ENCODE measurements at regions not wholly inside any gene's neighbourhood (a gene's known extent, or its start where the extent isn't known, plus 50 kb on each side); places are given as distances from the start of the nearest gene placed in this dataset.
"Not testable (repeated sequence)": the region's sequence is repeated elsewhere in the genome, so short reads cannot be mapped to it uniquely, and the experiment has no call there.

- intact Hi-C loops (cut with DNase I), result no loop called here
- ATAC-seq (no peak), DNase-seq (ENCODE audit: low spot score) (no peak)
These were observed 1159.0 kb downstream of the RPIA start for GRCh38 chr2:89850481-89850880.

- peak; percentile 38 for ATAC-seq
- intact Hi-C loops (cut with DNase I), result no loop called here
- DNase-seq (ENCODE audit: low spot score), result no peak
These were observed 1159.6 kb downstream of the RPIA start for GRCh38 chr2:89850881-89851582.

GRCh38 chr2:89851583-89851905 is 1160.1 kb downstream of the RPIA start:
- DNase-seq (ENCODE audit: low spot score) (no peak), ATAC-seq (no peak)
- intact Hi-C loops (cut with DNase I), result no loop called here

GRCh38 chr2:89853427-89853826 is 1162.0 kb downstream of the RPIA start:
- intact Hi-C loops (cut with DNase I), result not testable (repeated sequence)

GRCh38 chr2:89855752-89856151 is 1164.3 kb downstream of the RPIA start:
- DNase-seq (ENCODE audit: low spot score); ATAC-seq; intact Hi-C loops (cut with DNase I): not testable (repeated sequence)

More at GRCh38 chr2:89853427-89853826, 1162.0 kb downstream of the RPIA start:
- DNase-seq (ENCODE audit: low spot score); ATAC-seq: not testable (repeated sequence)

- intact Hi-C loops (cut with DNase I); DNase-seq (ENCODE audit: low spot score); ATAC-seq: not testable (repeated sequence)
These were observed 1164.8 kb downstream of the RPIA start for GRCh38 chr2:89856305-89856704.

- ATAC-seq; intact Hi-C loops (cut with DNase I); DNase-seq (ENCODE audit: low spot score): not testable (repeated sequence)
These were observed 1170.7 kb downstream of the RPIA start for GRCh38 chr2:89862164-89862563.

GRCh38 chr2:89863209-89863608 is 1171.7 kb downstream of the RPIA start:
- intact Hi-C loops (cut with DNase I); ATAC-seq; DNase-seq (ENCODE audit: low spot score): not testable (repeated sequence)

GRCh38 chr2:89874810-89875595 is 1183.5 kb downstream of the RPIA start:
- ATAC-seq; intact Hi-C loops (cut with DNase I); DNase-seq (ENCODE audit: low spot score): not testable (repeated sequence)

- DNase-seq (ENCODE audit: low spot score); ATAC-seq; intact Hi-C loops (cut with DNase I): not testable (repeated sequence)
These were observed 1185.0 kb downstream of the RPIA start for GRCh38 chr2:89876445-89876844.

GRCh38 chr2:89876878-89877277 is 1185.4 kb downstream of the RPIA start:
- ATAC-seq; intact Hi-C loops (cut with DNase I); DNase-seq (ENCODE audit: low spot score): not testable (repeated sequence)

- not testable (repeated sequence) for DNase-seq (ENCODE audit: low spot score)
These were observed 1191.4 kb downstream of the RPIA start for GRCh38 chr2:89882880-89883279.

GRCh38 chr2:89883624-89884023 is 1192.2 kb downstream of the RPIA start:
- intact Hi-C loops (cut with DNase I); ATAC-seq; DNase-seq (ENCODE audit: low spot score): not testable (repeated sequence)

More at GRCh38 chr2:89882880-89883279, 1191.4 kb downstream of the RPIA start:
- intact Hi-C loops (cut with DNase I); ATAC-seq: not testable (repeated sequence)

- DNase-seq (ENCODE audit: low spot score); intact Hi-C loops (cut with DNase I); ATAC-seq: not testable (repeated sequence)
These were observed 1193.6 kb downstream of the RPIA start for GRCh38 chr2:89885071-89885470.

GRCh38 chr2:89888693-89889092 is 1197.2 kb downstream of the RPIA start:
- DNase-seq (ENCODE audit: low spot score); ATAC-seq; intact Hi-C loops (cut with DNase I): not testable (repeated sequence)

- intact Hi-C loops (cut with DNase I); ATAC-seq; DNase-seq (ENCODE audit: low spot score): not testable (repeated sequence)
These were observed 1198.8 kb downstream of the RPIA start for GRCh38 chr2:89890185-89890773.

- DNase-seq (ENCODE audit: low spot score); ATAC-seq; intact Hi-C loops (cut with DNase I): not testable (repeated sequence)
These were observed 1203.5 kb downstream of the RPIA start for GRCh38 chr2:89894988-89895387.

- DNase-seq (ENCODE audit: low spot score); intact Hi-C loops (cut with DNase I); ATAC-seq: not testable (repeated sequence)
These were observed 1204.2 kb downstream of the RPIA start for GRCh38 chr2:89895629-89896028.

- intact Hi-C loops (cut with DNase I); ATAC-seq: not testable (repeated sequence)
These were observed 1235.5 kb downstream of the RPIA start for GRCh38 chr2:89927018-89927417.

More at GRCh38 chr2:89927018-89927417, 1235.5 kb downstream of the RPIA start:
- not testable (repeated sequence) for DNase-seq (ENCODE audit: low spot score)

Measured in sciatic nerve (tissue), 2 donors.